Cardiac fibroblast (primary cell): ENCODE measurements at regions not wholly inside any gene's neighbourhood (a gene's known extent, or its start where the extent isn't known, plus 50 kb on each side); places are given as distances from the start of the nearest gene placed in this dataset.

Source experiments
- DNase-seq, 2 donors: peaks; one replicate each; pipeline versions ENCODE4 v3.0.0 to v3.0.0-alpha.2; 2010; ENCODE audit warnings: low read depth in 2 of 2
- H3K4me3 ChIP-seq, 2 donors: replicated peaks in 1 of 2; 1 replicate in 1 of 2; 2 replicates in 1 of 2; pipeline ENCODE4 v1.5.1; 2011; ENCODE audit warnings: low read depth in 2 of 2, low read length in 2 of 2, mild to moderate bottlenecking in 2 of 2, moderate library complexity in 1 of 2
- CTCF ChIP-seq: IDR thresholded peaks from one replicate; pipeline ENCODE4 v1.5.1; 2011; ENCODE audit warnings: low read depth, mild to moderate bottlenecking, low read length, inconsistent platforms

DNA sequence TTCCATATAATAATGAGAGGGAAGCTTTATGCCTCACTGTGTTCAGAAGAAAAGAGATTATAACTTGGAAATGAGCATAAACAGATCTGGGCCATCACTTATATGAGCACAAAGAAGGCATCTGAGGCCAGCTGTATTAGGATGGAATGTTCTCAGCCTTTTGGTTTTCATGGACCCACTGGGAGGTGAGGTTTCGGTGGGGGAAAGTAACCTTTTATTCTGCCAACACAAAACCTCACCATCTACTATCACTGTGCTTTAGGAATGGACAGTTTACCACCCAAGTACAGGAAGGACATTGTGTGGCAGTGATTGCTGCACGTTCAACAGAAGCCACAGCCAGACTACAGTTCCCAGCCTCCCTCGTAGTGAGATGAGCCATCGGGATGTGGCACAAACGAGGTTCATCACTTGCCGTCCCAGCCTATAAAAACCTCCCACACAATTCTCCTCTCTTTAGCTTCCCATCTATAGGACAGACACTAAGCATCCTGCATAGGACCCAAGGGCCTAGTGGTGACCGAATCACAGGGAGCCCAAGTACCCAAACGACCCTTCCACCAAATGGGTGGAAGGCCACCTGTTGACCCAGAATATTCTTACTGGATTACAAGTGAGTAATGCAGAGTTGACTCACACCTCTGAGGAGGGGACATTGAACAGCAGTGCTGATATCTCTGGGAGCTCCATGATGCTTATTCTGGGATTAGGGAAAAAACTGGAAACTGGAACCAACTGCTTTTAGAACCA, 121.5 kb upstream of the RAG2 start:
- no peak for DNase-seq

GRCh38 chr11:36718451-36718850, 120.4 kb upstream of the RAG2 start:
- H3K4me3 ChIP-seq, result no peak overlapping the region
- TF ChIP-seq CTCF, result no peak
- DNase-seq, result no peak

More for the DNA sequence above, 121.5 kb upstream of the RAG2 start:
- TF ChIP-seq CTCF, result no peak
- no peak overlapping the region for H3K4me3 ChIP-seq

GRCh38 chr11:36713715-36714114, 115.7 kb upstream of the RAG2 start:
- no peak for TF ChIP-seq CTCF
- DNase-seq, result no peak
- H3K4me3 ChIP-seq, result no peak overlapping the region

DNA sequence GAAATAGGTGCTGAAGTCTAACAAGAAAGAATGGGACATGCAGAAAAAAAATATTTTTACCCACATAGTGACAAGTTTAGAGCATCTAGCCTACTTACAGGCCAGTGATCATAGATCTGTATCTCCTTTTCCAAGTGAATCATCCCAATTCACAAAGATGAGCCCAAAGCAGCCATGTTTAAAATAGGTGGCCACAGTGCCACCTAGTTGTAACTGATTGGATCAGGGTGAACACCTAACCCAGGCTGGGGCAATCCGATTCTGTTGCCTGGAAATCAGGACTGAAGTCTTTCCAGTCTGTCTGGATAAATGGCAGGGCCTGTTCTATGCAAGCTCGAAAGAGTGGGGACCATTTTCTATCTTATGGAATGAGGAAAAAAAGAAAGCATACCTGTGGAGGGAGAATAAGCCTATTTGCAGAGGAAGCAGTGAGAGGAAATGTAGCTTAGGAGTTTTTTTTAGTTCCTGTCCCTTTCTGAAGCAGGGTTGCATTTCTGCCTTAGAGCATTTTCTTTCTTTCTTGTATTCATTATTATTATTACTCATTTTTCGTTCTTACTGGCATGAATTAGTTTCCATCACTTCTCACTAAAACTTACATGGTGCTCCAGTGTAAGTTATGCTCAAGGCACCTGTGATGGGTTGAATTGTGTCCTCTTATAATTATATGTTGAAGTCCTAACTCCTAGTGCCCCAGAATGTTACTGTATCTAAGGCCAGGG, 113.2 kb upstream of the RAG2 start:
- H3K4me3 ChIP-seq, result no peak overlapping the region
- DNase-seq, result no peak
- no peak for TF ChIP-seq CTCF
